ENCODE measurements at regions not wholly inside any gene's neighbourhood (a gene's known extent, or its start where the extent isn't known, plus 50 kb on each side); places are given as distances from the start of the nearest gene placed in this dataset.
"Not testable (repeated sequence)": the region's sequence is repeated elsewhere in the genome, so short reads cannot be mapped to it uniquely, and the experiment has no call there.

DNA sequence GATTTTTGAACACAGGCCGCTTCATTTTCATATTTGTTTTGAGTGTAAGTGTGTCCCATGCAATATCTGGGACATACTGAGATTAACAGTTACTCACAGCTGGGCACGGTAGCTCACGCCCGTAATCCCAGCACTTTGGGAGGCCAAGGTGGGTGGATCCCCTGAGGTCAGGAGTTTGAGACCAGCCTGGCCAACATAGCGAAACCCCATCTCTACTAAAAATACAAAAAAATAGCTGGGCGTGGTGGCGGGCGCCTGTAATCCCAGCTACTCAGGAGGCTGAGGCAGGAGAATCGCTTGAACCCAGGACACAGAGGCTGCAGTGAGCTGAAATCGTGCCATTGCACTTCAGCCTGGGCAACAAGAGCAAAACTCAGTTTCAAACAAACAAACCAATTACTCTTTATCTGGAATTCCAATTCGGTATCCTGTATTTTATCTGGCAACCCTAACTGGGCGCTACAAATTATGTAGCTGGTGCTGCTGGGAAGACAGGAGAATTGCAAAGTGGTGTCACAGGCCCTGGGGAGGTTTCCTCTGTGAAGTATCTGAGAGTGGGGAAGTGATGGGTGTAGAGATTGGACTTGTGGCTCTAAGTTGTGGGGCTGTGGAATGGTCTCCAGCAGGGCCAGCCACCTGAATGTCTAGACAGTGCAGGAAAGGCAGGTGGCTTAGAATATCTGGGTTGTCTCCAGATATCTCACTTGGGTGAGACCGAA lies 73.3 kb upstream of the SPRY4 start:
- TF ChIP-seq, protein P1, sequence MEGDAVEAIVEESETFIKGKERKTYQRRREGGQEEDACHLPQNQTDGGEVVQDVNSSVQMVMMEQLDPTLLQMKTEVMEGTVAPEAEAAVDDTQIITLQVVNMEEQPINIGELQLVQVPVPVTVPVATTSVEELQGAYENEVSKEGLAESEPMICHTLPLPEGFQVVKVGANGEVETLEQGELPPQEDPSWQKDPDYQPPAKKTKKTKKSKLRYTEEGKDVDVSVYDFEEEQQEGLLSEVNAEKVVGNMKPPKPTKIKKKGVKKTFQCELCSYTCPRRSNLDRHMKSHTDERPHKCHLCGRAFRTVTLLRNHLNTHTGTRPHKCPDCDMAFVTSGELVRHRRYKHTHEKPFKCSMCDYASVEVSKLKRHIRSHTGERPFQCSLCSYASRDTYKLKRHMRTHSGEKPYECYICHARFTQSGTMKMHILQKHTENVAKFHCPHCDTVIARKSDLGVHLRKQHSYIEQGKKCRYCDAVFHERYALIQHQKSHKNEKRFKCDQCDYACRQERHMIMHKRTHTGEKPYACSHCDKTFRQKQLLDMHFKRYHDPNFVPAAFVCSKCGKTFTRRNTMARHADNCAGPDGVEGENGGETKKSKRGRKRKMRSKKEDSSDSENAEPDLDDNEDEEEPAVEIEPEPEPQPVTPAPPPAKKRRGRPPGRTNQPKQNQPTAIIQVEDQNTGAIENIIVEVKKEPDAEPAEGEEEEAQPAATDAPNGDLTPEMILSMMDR (IDR thresholded peaks at IDR 0.05) = not testable (repeated sequence)
- TF ChIP-seq POLR2AphosphoS5, POLR2A (IDR thresholded peaks at IDR 0.05): not testable (repeated sequence)
